GM11168 (cell line): ENCODE measurements at regions not wholly inside any gene's neighbourhood (a gene's known extent, or its start where the extent isn't known, plus 50 kb on each side); places are given as distances from the start of the nearest gene placed in this dataset.
"Not testable (repeated sequence)": the region's sequence is repeated elsewhere in the genome, so short reads cannot be mapped to it uniquely, and the experiment has no call there.

ENCODE experiments used
- in situ Hi-C: fragments of 300-500 bp; cut with MboI; formaldehyde crosslinking; loops from one replicate; pipeline ENCODE4 v1.12.0; 2022; ENCODE audit warnings: low sequenced_read_pairs; ENCODE audit not compliant: unreplicated experiment

- in situ Hi-C loops = no loop called here
Measured at GRCh38 chr9:105091004-105091640, 153.3 kb upstream of the SLC44A1 start.

DNA sequence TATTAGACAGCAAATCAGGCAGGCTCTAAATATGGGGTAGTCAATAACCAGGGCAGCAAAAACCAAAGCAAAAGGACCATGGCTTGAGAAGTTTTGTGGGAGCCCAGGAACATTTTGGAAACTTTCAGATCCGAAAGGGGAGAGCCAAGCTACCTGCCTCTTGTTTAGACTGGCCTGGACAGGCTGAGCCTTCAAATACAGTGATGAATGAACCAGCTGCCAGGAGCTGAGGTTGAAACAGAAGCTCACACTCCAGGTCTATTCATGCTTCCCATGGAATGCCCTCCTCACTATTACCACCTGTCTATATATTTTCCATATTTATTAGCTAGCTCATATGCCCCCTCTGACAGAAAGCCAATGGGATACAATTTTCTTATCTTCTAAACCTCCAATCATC lies 150.8 kb upstream of the SLC44A1 start:
- in situ Hi-C loops = no loop called here

DNA sequence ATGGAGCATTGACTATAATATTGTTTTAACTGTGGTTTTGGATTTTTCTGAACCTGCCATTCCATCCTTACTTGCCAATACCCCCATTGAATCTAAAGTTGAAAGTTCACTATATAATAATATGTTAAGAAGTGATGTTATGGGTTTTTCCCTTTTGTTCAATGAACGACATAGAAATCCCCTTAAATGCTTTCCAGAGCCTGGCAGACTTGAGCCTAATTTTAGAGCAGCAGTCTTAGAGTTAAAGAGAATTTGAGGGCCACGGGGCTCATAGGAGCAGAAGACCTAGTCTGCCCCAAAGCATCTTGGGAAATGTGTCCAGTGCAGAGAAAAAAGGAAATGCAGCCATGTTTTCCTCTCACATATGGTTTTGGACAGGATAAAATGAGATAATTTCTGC lies 146.1 kb upstream of the SLC44A1 start:
- in situ Hi-C loops = no loop called here

GRCh38 chr9:105103776-105104175 lies 140.7 kb upstream of the SLC44A1 start:
- in situ Hi-C loops = no loop called here

- in situ Hi-C loops = no loop called here
Measured at GRCh38 chr9:105114318-105114717, 130.1 kb upstream of the SLC44A1 start.

GRCh38 chr9:105114964-105115728 lies 129.3 kb upstream of the SLC44A1 start:
- in situ Hi-C loops = no loop called here

- in situ Hi-C loops = no loop called here
Measured at GRCh38 chr9:105116052-105116868, 128.2 kb upstream of the SLC44A1 start.

DNA sequence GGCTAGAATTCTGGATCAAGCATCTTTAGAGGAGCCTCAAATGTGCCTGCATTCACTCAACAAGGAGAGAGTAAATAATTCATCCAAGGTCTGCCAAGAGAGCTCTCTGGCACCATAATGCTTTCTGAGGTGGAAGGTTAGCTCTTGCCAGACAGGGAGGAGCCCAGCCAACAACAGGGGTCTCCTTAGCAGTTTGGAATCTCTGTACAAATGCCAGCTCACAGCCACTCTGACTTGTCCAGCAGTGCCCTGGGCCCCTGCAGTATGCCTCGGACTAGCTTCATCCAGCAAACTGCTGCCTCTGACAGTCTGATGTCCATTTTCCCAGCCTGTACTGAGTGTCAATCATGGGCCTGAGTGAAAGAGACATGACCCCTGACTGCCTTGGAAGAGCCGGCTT lies 127.2 kb upstream of the SLC44A1 start:
- in situ Hi-C loops = no loop called here

DNA sequence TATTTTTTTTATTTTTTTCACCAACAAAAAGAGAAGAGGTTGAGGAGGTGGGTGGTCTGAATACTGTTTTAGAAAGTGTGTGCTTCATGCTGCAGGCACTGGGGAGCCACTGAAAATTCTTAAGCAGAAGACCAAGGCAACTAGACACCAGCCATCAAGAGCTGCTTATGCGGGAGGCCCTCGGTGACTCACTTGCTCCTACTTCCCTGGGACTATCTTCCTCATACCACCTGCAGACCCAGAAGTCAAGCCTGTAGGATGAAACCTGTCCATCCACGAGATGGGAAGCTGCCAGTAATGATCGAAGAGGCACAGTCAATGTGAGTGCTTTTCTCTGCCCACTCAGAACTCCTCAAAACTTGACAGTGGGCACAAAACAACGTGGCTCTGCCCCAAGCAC lies 125.8 kb upstream of the SLC44A1 start:
- in situ Hi-C loops = no loop called here

DNA sequence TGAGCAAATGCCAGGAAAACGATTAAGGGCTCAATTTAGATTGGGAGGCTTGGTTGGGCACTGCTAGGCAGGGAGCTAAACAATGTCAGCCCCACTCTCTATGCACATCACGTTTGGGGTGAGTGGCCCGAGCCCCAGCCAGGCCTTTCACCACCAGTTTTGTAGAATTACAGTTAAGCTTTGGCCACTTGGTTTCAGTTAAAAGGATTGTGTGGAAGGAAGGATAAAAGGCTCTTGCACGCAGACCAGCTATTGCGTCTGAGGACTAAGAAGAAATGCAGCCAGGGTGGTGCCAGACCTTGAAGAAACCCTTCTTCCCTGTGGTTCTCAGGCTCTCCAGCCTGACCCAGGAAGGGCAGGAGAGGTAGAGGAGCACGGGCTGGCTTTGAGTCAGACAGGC lies 125.3 kb upstream of the SLC44A1 start:
- in situ Hi-C loops = no loop called here

GRCh38 chr9:105121861-105122430 lies 122.5 kb upstream of the SLC44A1 start:
- in situ Hi-C loops = no loop called here

- in situ Hi-C loops = not testable (repeated sequence)
Measured at GRCh38 chr9:105124598-105124997, 119.9 kb upstream of the SLC44A1 start.

DNA sequence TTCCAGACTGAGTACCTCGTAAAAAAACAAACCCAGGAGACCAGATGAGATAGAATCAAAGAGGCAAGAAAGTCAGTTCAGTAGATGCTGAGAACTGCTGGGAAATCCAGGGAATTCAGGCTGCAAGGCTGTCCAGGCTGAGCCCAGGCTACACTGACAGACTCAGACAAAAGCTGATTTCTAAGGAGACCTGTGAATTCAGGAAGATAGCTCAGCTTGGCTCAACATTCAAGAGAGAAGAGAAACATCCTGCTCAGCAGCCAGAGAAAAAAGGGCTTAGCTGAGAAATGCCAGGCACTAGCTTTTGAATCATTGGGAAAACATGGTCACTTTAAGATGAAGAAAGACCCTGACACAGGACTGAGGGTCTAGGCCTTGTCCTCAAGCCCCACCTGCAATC lies 118.2 kb upstream of the SLC44A1 start:
- in situ Hi-C loops = no loop called here

DNA sequence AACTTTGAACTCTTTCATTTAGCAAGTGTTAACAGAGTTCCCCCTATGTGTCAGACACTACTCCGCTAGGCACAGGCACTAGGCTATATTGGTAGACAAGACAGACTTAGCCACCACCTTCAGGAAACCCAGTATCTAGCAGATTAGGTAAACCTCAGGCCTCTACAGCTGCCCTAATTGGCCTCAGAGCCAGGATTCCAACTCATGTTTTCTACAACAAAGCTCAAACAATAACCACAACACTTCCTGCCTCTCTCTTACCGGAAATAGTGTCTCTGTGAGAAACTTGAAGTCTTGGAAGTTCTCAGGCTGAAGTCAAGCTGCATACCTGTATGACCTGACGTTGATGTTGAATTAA lies 116.6 kb upstream of the SLC44A1 start:
- in situ Hi-C loops = no loop called here

DNA sequence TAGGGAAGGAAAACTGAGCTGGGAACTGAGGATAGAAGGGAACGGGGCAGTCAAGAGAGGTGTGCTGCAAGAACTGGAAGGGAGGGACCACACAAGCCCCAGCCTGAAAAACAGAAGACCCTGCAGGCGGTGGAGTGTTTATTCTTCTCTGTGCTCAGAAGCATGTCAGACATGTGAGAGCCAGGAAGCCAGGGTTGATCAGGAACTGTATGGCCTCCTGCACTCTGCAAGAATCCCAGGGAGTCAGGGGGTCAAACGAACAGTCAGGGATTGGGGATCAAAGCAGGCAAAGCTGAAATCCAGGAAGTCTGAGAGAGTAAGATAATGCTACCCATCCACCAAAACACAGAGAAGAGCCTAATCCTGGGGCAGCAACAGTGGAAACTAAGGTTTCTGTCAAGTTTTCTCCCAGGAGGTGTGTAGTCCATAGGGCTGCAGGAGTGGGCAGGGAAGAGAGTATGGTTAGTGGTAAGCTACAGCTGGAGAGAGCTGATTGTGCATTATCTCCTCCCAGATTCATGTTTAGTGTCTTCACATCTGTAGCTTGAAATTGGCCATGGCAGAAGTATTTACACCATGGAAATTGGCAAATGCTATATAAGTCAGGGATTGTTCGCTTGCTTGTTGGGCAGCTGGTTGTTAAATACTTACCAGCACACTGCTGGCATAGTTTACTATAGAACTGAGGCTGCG lies 115.4 kb upstream of the SLC44A1 start:
- in situ Hi-C loops = no loop called here

- in situ Hi-C loops = no loop called here
Measured at GRCh38 chr9:105129731-105130130, 114.7 kb upstream of the SLC44A1 start.

DNA sequence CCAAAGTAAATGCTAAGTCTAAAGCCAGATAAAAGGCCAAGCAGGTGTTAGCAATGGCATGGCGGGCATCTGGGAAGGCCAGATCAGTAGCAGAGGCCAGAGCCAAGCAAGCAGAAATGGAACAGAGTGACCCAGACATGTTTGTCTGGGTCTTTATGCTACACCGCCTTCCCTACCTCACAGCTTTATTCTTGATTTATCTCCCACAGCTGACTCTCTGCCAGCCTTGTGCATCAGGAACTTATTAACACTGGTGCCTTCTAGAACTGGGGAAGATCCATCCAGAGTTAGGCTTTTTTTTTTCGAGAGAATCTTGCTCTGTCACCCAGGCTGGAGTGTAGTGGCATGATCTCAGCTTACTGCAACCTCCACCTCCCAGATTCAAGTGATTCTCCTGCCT lies 112.5 kb upstream of the SLC44A1 start:
- in situ Hi-C loops = no loop called here

DNA sequence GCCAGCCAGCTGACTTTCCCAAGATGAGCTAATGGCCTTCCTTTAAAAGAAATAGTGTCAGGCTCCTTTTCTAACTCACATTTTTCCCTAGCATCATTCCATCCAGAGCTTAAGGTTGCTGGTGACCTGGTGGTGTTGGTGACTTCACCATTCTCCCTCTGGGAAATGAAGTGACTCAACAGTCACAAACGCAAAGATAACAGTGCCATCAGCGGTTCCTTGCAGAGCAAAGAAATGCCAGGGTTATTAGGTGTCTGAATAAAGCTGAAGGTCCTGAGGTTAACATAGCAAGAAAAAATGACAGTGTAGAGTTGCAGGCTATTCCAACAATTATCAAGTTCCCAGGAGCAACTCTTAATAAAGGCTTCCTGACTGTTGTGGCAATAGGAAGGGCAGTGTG lies 111.8 kb upstream of the SLC44A1 start:
- in situ Hi-C loops = no loop called here

DNA sequence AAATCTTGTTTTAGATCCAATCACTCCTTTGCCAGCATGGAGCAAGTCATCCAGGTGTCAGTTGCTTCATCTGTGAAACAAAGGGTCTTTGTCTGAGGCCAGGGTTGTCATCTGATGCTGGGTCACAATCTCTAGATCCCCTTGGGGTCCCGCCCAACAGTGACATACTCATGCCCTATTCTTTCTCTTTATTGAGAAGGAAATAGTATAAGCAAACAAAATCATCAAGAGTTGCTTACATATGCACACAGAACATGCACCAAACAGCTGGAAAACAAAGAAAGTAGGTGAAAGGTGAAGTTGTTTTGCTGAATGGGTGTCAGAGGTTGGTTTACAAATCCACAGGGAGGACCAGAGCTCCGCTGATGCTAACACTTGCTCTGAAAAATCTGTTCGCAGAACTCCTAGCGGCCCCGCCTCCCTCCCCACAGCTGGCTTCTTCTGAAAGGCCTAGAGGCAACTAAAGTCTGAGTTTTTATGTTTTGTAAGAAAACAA lies 106.1 kb upstream of the SLC44A1 start:
- in situ Hi-C loops = no loop called here
